ENCODE measurements at regions not wholly inside any gene's neighbourhood (a gene's known extent, or its start where the extent isn't known, plus 50 kb on each side); places are given as distances from the start of the nearest gene placed in this dataset.

DNA sequence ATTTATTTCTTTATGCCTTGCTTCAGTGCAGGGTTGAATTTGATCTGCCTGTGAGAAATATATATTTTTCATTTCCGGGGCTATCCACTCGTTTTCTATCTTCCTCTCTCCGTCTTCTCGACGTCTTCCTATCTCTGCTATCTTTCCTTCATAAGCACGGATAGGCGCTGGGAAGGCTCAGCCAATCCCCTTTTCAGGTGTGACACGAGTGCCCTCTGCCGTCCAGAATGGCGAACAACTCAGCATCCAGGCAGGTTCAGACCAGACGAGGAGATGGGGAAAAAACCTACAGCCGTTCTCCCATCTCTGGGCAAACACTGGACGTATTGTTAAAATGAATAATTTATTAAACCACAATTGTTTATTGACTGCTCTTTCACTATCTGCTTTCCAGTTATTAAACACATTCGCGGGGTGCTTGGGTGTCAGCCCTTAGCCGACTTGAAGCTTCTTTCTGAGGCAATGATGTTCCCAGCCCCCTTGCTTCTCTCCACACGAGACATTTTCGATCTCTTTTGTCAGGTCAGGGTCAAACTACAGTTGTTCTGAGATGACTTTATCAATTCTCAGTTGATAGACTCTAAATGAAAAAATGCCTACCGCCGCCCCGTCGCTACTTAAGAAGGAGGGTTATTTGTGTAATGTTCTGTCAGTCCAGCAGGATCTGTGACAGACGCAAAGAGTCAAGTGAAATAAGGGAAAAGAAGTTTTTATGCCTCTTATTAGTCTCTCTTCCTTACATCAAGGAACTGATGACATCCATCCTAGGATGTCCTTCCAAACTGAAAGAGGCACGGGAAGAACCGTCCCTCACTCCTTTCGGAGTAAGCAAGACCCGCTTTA is 96.3 kb upstream of the NOCT start:
- DNase-seq = peak; percentile 74 to 86

DNA sequence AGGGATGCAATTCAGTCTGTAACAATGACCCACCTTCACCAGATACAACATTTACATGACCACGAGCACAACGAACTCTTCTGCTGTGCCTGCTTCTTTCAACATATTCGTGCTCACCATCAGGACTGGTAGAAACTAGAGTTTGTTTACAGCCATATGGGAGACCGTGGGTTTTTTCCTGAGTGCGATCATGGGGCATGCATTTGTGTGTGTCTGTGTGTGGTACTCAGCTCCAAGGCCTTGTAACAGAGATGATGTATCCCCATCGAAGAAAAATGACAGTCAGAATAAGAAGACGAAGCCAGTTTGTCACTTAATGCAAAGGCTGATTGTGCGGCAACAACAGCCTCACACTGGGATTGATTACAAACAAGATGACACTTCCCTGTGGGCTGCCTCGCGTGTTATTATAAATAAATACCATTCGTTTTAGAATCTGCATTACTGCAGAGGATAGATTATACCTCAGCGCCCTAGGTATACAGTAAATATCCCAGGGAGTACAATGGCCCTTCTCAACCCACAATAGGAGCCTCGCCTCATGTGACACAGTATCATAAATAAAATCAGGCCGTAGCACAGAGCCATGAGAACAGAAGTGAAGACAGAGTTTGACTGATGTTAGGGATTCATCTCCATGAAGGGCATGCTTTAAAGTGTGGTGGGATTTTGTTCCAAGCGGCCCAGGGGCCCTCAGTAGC is 97.3 kb upstream of the NOCT start:
- peak in 1 of 2 experiments; percentile 42 for DNase-seq

DNA sequence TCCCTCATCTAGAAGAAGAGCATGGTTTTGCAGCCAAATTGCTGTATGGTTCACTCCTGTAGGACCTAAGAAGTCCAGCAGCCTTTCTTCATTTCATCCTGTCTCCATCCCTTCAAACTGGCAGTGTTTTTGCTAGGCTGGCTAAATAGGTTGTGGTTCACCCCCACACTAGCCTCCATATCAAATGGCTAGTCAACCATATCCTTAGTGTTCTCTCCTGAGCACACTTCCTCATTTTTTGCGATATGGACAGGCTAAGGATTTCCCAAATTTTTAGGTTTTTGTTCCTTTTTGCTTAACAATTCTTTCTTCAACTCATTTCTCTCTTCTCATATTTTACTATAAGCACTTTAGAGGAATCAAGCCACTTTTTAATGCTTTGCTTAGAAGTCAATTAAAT is 98.8 kb upstream of the NOCT start:
- no peak for DNase-seq

DNA sequence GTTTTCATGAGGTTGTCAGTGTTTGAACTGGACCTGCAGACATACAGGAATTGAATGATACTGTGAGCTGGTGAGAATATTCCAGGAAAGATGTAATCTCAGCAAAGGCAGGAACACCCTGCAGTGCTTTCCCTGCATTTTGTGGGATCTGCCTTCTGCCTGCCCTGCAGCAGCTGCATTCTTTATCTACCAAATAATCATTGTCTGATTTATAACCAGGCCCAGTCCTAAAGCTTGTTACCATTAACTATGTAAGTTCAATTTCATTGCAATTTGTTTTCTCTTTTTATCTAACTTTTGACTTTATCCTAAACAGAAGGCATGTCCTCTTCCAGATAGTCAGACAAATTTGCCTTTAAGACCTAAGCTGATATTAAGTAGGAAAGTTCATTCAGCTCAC is 99.8 kb upstream of the NOCT start:
- no peak for DNase-seq

DNA sequence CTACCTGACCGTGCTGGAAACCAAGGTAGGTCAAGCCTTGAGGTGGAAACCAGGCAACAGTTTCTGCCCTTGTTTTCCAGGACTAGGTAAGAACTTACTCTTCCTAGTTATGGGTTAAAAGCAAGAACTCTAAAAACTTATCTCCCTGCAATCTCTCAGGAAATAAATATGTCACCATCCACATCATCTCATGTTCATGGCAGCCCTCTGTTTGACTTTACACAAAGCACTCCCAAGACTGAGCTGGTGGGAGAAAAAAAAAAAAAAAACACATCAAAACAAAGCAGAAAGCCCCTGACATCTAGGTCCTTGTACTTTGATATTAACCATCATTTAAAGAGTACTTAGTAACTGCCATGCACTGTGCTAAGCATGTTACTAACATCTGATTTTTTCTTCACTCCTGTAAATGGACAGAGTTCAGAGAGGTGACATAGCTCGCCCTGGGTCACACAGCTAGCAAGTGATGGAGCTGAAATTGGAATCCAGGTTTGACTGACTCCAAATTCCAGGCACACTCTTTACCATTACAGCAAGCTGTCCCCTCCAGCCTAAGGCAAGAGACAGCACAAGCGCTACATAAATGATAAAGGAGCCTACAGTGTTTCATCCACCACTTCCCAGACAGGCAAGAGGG is 102.8 kb upstream of the NOCT start:
- DNase-seq = no peak

DNA sequence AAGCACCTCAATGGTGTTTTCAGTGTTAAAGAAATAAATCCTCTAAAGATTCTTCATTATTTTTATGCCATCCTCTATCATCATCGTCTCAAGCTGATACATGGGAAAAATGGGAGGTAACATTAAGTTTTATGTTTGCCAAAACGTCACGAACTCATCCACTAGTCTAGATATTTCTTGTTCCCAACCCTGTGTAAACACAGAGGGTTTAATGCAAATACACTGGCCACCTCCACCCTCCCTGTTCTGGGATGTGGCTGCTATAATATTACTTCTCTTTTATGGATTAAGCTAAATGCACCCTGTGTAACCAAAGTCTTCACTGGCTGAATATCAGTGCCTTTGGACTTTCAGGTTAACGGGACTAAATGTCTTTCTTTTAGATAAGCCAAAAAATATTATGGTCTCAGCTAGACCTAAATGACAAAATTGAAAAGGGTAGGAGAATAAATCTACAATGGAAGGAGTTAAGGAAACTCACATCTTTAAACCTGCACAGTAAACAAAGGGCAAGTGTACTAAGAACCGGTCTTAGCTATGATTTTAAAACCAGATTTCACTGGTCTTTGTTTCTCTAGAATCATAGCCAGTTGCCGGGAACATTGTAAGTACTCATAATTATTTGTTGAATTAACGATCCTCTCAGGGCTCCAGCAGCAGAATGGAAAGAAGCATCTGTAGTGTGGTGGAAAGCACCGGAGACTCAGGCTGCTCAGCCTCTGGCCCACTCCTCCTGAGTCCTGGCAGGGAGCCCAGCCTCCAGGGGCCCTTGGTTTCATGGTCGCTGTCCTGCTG is 103.5 kb upstream of the NOCT start:
- peak; percentile 77 to 90 for DNase-seq

DNA sequence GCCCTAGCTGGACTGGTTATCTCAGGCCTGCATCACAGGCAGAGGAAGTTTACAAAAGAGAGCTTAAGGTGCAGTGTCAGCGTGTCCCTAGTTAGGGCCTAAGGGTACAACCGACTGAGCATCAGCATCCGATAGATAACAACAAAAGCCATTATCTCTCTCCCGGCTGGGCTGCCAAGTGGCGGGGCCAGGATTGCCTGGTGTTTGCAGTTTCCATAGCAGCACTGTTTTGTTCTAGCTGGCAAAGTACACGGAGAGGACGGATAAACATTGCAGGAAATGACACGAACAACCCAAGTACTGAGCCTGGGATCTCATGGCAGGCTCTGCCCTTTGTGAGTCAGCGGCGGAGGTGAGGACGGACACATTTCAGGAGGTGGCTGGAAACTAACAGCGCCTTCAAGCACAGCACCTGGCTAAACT is 104.7 kb upstream of the NOCT start:
- DNase-seq = peak; percentile 86 to 96

DNA sequence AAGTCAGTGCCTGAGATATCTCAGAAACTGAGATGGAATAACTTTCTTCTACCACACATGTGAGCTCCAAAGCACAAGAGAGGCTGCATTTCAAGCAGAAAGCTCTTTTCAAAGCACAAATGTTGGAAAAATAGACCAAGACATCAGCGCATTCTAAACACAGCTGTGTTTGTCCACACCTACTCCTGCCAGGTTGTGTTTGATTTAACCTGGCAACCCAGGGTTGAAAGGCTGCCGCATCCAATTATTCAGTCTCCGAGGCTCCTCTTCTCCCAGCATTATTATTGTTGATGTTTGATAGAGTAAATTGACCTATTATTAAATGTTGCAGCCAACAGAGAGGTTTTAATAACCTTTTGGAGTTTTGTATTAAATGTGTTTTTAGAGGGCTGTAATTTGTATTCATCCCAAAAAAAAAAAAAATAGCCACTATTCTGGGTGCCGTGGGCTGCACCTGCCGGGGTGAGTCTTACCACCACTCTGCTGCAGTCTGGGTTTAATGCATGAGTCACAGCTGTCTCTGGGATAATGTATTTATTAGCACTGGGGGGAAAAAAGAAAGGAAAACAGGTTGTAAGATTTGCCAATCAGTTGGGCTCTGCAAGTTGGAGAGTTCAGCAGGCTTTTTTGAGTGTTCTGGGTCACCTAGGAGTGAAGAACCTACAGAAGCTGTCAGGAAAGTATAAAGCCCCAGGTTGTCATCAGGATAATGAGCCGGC is 105.2 kb upstream of the NOCT start:
- peak; percentile 87 to 93 for DNase-seq

DNA sequence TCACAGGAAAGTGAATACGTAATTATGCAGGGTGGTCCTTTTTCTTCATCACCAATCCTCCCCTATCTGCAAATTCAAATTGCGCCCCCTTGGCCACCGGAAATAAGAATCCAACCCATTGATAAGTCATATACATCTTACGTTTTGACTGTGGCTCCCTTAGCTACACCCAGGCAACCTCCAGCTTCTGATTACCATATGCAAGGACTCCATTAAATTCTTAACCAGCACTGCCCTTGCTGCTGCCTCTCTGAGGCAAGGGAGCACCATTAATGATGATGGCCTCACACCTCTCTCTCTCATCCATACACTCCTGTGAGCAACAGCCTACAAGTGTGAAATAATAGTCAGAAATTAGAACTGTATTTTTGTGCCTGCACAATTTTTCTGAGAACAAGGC is 106.0 kb upstream of the NOCT start:
- no peak for DNase-seq

DNA sequence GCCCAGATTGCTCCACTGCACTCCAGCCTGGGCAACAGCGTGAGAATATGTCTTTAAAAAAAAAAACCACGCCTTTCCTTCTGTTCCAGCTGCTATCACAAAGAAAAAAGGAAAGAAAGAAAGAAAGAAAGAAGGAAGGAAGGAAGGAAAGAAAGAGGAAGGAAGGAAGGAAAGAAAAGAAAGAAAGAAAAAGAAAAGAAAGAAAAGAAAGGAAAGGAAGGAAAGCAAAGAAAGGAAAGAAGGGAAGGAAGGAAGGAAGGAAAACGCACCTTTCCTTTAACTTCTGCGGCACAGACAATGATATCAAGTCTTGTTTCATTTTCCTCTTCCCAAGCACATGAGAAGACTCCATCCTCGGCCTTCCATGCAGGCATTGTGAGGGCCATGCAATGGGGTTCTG is 107.4 kb upstream of the NOCT start:
- DNase-seq = no peak

DNA sequence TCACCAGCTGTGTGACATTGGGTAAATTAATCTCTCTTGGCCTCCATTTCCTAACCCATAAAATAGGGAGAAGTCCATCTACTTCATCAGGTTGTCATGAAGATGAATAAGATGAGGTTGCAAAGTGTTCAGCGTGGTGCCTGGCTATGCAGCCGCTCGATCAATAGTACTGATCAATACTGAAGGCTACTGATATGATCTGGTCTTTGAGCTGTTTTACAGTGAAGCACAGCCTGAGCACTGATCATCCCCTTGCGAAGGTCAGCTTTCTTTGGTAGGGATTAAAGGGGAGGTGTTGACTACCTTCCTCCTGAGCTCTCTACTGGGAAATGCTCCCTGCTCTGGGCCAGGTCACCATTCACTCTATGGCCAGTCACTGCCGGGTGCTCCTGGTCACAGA is 108.4 kb upstream of the NOCT start:
- DNase-seq = no peak

DNA sequence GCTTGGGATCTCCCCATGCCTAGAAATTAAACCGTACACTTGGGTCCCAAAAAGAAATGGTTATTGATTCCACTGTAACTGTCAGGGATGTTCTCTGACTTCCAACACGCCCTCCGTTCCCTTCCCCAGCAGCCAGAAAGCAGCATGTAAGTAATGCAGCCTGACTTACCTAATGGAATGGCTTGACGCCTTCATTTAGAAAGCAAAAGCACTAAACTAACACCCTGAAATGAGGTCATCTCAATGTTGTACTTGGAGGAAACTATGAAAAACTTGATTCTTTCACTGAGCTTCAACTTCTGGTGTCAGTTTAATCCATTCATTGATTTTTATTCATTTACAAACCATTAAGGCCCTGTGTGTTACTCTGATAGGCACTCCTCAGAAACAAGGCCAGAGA is 110.8 kb upstream of the NOCT start:
- no peak for DNase-seq

DNA sequence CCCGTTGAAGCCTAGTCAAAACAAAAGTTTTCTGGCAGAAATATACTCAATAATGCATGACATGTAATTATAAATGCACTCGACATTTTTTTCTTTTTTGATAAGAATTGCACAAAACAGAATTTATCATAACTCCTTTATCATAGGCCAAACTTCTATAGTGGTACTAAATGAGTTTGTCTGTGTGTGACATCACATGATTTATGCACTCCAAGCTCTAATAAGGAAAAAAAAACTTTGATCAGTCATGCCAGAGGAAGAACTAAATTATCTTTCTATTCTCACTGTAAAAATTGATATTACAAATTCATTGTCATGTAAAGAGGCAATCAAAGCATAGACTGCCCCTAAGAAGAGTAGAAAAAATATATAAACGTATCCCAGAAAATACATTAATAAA is 112.4 kb upstream of the NOCT start:
- no peak for DNase-seq

DNA sequence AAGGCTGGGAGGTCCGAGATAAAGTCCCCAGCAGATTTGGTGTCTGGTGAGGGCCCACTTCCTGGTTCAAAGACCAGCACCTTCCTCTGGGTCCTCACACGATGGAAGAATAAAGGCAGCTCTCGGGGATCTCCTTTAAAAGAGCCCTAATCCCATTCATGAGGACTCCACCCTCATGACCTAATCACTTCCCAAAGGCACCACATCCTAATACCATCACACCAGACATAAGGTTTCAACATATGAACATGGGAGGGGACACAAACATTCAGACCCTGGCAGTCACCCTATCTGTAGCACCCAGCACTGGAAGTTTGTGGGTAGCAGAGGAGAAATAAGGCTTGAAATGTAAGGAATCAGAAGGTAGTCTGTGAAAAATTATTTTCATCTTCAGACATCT is 112.9 kb upstream of the NOCT start:
- no peak for DNase-seq

DNA sequence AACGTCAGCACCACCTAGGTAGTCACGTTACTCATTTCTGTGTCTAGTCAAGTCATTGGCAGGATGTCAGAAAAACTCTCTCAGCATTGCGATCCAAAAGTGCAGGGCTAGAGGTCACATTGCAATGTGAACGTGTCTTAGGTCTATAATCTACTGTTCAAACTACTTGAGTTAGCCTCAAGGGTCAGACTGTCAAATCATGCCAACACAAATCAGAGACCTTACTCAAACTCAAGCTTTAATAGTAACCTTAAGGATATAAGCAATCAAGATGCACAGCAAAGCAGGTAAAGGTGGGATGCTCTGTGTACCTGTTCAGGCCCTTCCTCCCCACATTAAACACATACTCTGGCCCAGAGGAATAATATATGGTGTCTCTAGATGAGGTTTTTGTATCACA is 114.4 kb upstream of the NOCT start:
- DNase-seq = no peak

DNA sequence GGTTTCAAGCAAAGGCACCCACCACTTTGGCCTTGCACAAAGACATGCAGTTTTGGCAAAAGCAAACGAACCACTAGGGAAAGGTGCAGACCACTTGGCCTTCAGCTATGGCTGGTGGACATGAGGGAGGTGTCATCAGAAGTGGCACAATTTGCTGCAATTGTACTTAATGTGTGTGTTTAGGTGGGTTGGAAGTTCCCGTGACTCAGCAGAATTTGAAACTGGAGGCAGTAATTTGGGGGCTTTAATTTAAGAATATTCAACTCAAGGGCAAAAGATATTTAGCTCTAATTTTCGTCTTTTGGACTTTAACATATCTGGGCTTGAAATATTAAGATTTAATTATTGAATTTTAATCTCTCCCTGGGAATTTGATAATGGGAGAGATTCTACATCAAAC is 115.6 kb upstream of the NOCT start:
- no peak for DNase-seq

DNA sequence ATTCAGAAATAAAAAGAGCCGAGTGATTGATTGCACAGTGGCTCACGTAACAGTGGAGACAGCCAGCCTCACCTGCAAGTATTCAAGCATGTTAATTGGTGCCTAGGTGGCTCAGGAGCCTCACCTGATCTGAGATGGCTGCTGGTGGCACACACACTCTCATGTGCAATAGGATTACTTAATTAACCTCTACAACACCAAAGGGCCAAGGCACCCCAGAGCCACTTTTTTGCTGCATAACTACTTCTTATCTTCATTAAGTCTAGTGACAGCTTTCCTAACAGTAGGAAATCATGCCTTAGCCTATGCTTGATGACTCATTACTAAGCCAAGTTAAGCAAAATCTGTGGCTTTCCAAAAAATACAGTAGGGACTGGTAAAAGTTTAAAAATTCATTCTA is 117.3 kb upstream of the NOCT start:
- DNase-seq = no peak

DNA sequence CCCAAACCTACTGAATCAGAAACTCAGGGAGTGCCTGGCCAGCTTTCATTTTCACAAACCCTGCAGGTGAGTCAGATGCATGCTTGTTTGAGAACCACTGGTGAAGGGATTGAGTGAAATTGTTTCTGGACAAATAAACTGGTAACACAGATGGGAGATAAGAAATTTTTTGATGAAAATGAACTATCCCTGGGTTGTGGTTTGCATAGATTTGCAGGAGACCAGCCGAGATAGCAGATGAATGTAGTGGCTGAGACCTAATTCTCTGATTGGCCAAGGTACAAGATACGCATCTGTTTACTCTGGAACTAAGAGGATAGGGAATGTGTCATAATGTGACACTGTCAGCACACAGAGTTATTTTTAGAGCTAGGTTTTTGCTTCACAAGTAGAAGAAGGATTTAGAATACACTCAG is 117.8 kb upstream of the NOCT start:
- no peak for DNase-seq

DNA sequence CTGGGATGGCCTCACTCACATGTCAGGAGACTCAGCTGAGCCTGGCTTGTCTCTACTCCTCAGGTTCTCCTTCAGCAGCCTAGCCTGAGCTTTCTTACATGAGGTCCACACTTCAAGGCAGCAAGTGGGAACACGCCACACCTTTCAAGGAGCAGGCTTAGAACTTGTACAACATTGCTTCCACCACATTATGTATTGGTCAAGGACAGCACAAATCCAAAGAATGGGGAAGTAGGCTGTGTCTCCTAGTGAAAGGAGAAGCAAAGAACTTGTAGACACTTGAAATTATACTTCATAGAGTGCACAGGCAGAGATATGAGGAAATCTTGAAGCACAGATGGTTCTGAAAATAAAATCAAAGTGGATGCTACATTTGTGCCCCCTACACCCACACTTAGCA is 120.9 kb upstream of the NOCT start:
- no peak for DNase-seq

DNA sequence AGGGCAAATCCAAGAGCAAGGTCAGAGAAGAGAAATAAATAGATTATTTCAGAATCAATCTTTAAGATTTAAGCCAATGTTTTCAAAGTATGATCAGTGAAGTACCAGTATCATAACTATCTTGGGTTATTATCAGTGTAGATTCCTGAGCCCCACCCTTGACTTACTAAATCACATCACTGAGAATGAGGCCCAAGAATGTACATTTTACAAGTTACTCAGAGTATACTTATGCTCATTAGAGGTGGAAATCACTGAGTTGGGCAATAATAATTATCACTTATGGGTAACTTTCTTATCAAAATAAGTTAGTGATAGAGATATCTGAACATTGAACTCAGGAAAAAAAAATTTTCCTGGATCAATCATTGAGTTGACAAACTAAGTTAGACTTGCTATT is 121.6 kb upstream of the NOCT start:
- no peak for DNase-seq

DNA sequence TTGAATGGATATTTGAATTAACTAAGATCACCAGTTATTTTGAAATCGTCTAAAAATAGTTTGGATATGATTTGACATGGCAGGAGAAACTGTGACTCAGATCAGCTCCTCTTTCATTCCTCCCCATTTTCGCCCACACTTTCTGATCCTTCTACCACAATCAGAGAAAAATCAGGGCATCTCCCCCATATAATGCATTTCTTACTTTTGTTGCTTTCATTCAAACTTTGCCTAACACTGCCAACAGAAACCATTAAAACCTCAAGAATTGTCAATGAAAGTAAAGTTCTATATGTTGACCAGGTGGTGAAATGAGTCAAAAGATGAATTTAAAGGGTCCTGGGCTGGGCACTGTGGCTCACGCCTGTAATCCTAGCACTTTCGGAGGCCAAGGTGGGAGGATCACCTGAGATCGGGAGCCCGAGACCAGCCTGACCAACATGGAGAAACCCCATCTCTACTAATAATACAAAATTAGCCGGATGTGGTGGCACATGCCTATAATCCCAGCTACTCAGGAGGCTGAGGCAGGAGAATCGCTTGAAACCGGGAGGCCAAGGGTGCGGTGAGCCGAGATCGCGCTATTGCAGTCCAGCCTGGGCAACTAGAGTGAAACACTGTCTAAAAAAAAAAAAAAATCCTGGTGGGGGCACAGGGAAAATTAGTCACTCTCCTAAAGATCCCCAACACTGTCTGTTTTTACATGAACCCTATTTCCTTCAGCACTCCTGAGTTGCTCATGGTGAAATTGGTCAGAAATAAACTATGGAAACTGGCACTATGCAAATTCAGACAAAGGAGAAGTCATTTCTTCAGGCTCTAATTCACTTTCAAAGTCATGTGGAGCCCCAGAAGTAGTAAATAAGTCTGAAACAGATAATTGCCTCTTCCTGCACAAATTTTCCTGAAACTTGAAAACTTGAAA is 122.8 kb upstream of the NOCT start:
- DNase-seq = no peak
